ENCODE measurements at regions not wholly inside any gene's neighbourhood (a gene's known extent, or its start where the extent isn't known, plus 50 kb on each side); places are given as distances from the start of the nearest gene placed in this dataset.

- no peaks in the 10 kb centered on the region for H3K27me3 ChIP-seq (ENCODE audit: control insufficient read depth, insufficient read depth, low read length)
- H3K9me3 ChIP-seq (replicated peaks; ENCODE audit: control insufficient read depth, low read depth, low read length): no peaks in the 10 kb centered on the region
- H3K36me3 ChIP-seq (ENCODE audit: control insufficient read depth, insufficient read depth, low read length): no peaks in the 10 kb centered on the region
- DNase-seq: no peak
- peak overlapping the region; percentile 71 for H3K27ac ChIP-seq (ENCODE audit: low read length)
- no peak overlapping the region for H3K4me3 ChIP-seq (ENCODE audit: low read length)
- H3K4me1 ChIP-seq (ENCODE audit: control insufficient read depth, insufficient read depth, low read length): no peaks in the 10 kb centered on the region
Measured at GRCh38 chr7:15801041-15801440, 114.6 kb upstream of the MEOX2 start.

- H3K36me3 ChIP-seq (ENCODE audit: control insufficient read depth, insufficient read depth, low read length): no peaks in the 10 kb centered on the region
- H3K27me3 ChIP-seq (ENCODE audit: control insufficient read depth, insufficient read depth, low read length): no peaks in the 10 kb centered on the region
- peaks cover 2% of the 10 kb centered on the region for H3K4me1 ChIP-seq (ENCODE audit: control insufficient read depth, insufficient read depth, low read length)
- peak; percentile 90 for DNase-seq
- WGBS (ENCODE audit: insufficient coverage): no CpG with 5 or more reads among the region's 1 CpG
- no peak overlapping the region for H3K4me3 ChIP-seq (ENCODE audit: low read length)
- H3K9me3 ChIP-seq (replicated peaks; ENCODE audit: control insufficient read depth, low read depth, low read length): no peaks in the 10 kb centered on the region
- peak overlapping the region; percentile 74 for H3K27ac ChIP-seq (ENCODE audit: low read length)
Measured at GRCh38 chr7:15798081-15798480, 111.6 kb upstream of the MEOX2 start.

- no peak overlapping the region for H3K4me3 ChIP-seq (ENCODE audit: low read length)
- DNase-seq: peak; percentile 96
- peak overlapping the region; percentile 50 for H3K27ac ChIP-seq (ENCODE audit: low read length)
- no peaks in the 10 kb centered on the region for H3K27me3 ChIP-seq (ENCODE audit: control insufficient read depth, insufficient read depth, low read length)
- no peaks in the 10 kb centered on the region for H3K36me3 ChIP-seq (ENCODE audit: control insufficient read depth, insufficient read depth, low read length)
- WGBS (ENCODE audit: insufficient coverage): no CpG with 5 or more reads among the region's 2 CpGs
- H3K9me3 ChIP-seq (replicated peaks; ENCODE audit: control insufficient read depth, low read depth, low read length): no peaks in the 10 kb centered on the region
- peaks cover 2% of the 10 kb centered on the region for H3K4me1 ChIP-seq (ENCODE audit: control insufficient read depth, insufficient read depth, low read length)
Measured at GRCh38 chr7:15795393-15795792, 108.9 kb upstream of the MEOX2 start.

- H3K4me1 ChIP-seq (ENCODE audit: control insufficient read depth, insufficient read depth, low read length): peaks cover 2% of the 10 kb centered on the region
- no peaks in the 10 kb centered on the region for H3K36me3 ChIP-seq (ENCODE audit: control insufficient read depth, insufficient read depth, low read length)
- H3K27me3 ChIP-seq (ENCODE audit: control insufficient read depth, insufficient read depth, low read length): no peaks in the 10 kb centered on the region
- no peak overlapping the region for H3K4me3 ChIP-seq (ENCODE audit: low read length)
- peak overlapping the region; percentile 50 for H3K27ac ChIP-seq (ENCODE audit: low read length)
- DNase-seq: peak; percentile 82
- no peaks in the 10 kb centered on the region for H3K9me3 ChIP-seq (replicated peaks; ENCODE audit: control insufficient read depth, low read depth, low read length)
Measured at GRCh38 chr7:15794801-15795200, 108.3 kb upstream of the MEOX2 start.

- Histone ChIP-seq H3K4me1 (ENCODE audit: control insufficient read depth, insufficient read depth, low read length) (peaks cover 8% of the 10 kb centered on the region), H3K27me3 (ENCODE audit: control insufficient read depth, insufficient read depth, low read length) (no peaks in the 10 kb centered on the region), H3K27ac (ENCODE audit: low read length) (no peak overlapping the region), H3K9me3 (replicated peaks; ENCODE audit: control insufficient read depth, low read depth, low read length) (no peaks in the 10 kb centered on the region), H3K4me3 (ENCODE audit: low read length) (no peak overlapping the region), H3K36me3 (ENCODE audit: control insufficient read depth, insufficient read depth, low read length) (no peaks in the 10 kb centered on the region)
- WGBS (ENCODE audit: insufficient coverage): 95% methylated on average over 3 of the region's 3 CpGs
- no peak for DNase-seq
Measured at GRCh38 chr7:15784694-15785030, 98.2 kb upstream of the MEOX2 start.

- Histone ChIP-seq H3K4me1 (ENCODE audit: control insufficient read depth, insufficient read depth, low read length) (peaks cover 8% of the 10 kb centered on the region), H3K9me3 (replicated peaks; ENCODE audit: control insufficient read depth, low read depth, low read length) (no peaks in the 10 kb centered on the region), H3K27me3 (ENCODE audit: control insufficient read depth, insufficient read depth, low read length) (no peaks in the 10 kb centered on the region), H3K36me3 (ENCODE audit: control insufficient read depth, insufficient read depth, low read length) (no peaks in the 10 kb centered on the region), H3K4me3 (ENCODE audit: low read length) (no peak overlapping the region), H3K27ac (ENCODE audit: low read length) (peak overlapping the region; percentile 42)
- peak; percentile 50 for DNase-seq
- WGBS (ENCODE audit: insufficient coverage): no CpG with 5 or more reads among the region's 1 CpG
Measured at GRCh38 chr7:15783987-15784693, 97.7 kb upstream of the MEOX2 start.

- WGBS (ENCODE audit: insufficient coverage): no CpG with 5 or more reads among the region's 2 CpGs
- Histone ChIP-seq H3K9me3 (replicated peaks; ENCODE audit: control insufficient read depth, low read depth, low read length) (no peaks in the 10 kb centered on the region), H3K27me3 (ENCODE audit: control insufficient read depth, insufficient read depth, low read length) (no peaks in the 10 kb centered on the region), H3K4me1 (ENCODE audit: control insufficient read depth, insufficient read depth, low read length) (peaks cover 10% of the 10 kb centered on the region), H3K4me3 (ENCODE audit: low read length) (no peak overlapping the region), H3K27ac (ENCODE audit: low read length) (no peak overlapping the region), H3K36me3 (ENCODE audit: control insufficient read depth, insufficient read depth, low read length) (no peaks in the 10 kb centered on the region)
- DNase-seq: no peak
Measured at GRCh38 chr7:15782656-15783055, 96.2 kb upstream of the MEOX2 start.

- no peak overlapping the region for H3K27ac ChIP-seq (ENCODE audit: low read length)
- no CpG with 5 or more reads among the region's 2 CpGs for WGBS (ENCODE audit: insufficient coverage)
- peaks cover 10% of the 10 kb centered on the region for H3K4me1 ChIP-seq (ENCODE audit: control insufficient read depth, insufficient read depth, low read length)
- DNase-seq: no peak
- H3K36me3 ChIP-seq (ENCODE audit: control insufficient read depth, insufficient read depth, low read length): no peaks in the 10 kb centered on the region
- no peaks in the 10 kb centered on the region for H3K27me3 ChIP-seq (ENCODE audit: control insufficient read depth, insufficient read depth, low read length)
- H3K9me3 ChIP-seq (replicated peaks; ENCODE audit: control insufficient read depth, low read depth, low read length): no peaks in the 10 kb centered on the region
- H3K4me3 ChIP-seq (ENCODE audit: low read length): no peak overlapping the region
Measured at GRCh38 chr7:15781944-15782343, 95.5 kb upstream of the MEOX2 start.

GRCh38 chr7:15780271-15780670 lies 93.8 kb upstream of the MEOX2 start:
- no peak overlapping the region for H3K27ac ChIP-seq (ENCODE audit: low read length)
- H3K4me3 ChIP-seq (ENCODE audit: low read length): no peak overlapping the region
- H3K4me1 ChIP-seq (ENCODE audit: control insufficient read depth, insufficient read depth, low read length): peaks cover 10% of the 10 kb centered on the region
- H3K9me3 ChIP-seq (replicated peaks; ENCODE audit: control insufficient read depth, low read depth, low read length): no peaks in the 10 kb centered on the region
- peak; percentile 39 for DNase-seq
- H3K36me3 ChIP-seq (ENCODE audit: control insufficient read depth, insufficient read depth, low read length): no peaks in the 10 kb centered on the region
- WGBS (ENCODE audit: insufficient coverage): no CpG with 5 or more reads among the region's 2 CpGs
- H3K27me3 ChIP-seq (ENCODE audit: control insufficient read depth, insufficient read depth, low read length): no peaks in the 10 kb centered on the region

- Histone ChIP-seq H3K27ac (ENCODE audit: low read length) (peak overlapping the region; percentile 24), H3K36me3 (ENCODE audit: control insufficient read depth, insufficient read depth, low read length) (no peaks in the 10 kb centered on the region), H3K27me3 (ENCODE audit: control insufficient read depth, insufficient read depth, low read length) (no peaks in the 10 kb centered on the region), H3K4me1 (ENCODE audit: control insufficient read depth, insufficient read depth, low read length) (peaks cover 2% of the 10 kb centered on the region), H3K9me3 (replicated peaks; ENCODE audit: control insufficient read depth, low read depth, low read length) (no peaks in the 10 kb centered on the region), H3K4me3 (ENCODE audit: low read length) (no peak overlapping the region)
- WGBS (ENCODE audit: insufficient coverage): 8% methylated on average over 1 of the region's 2 CpGs
- DNase-seq: peak; percentile 27
Measured at GRCh38 chr7:15778191-15778590, 91.7 kb upstream of the MEOX2 start.

- peak; percentile 57 for DNase-seq
- Histone ChIP-seq H3K27me3 (ENCODE audit: control insufficient read depth, insufficient read depth, low read length) (no peaks in the 10 kb centered on the region), H3K9me3 (replicated peaks; ENCODE audit: control insufficient read depth, low read depth, low read length) (peaks cover 3% of the 10 kb centered on the region), H3K4me3 (ENCODE audit: low read length) (no peak overlapping the region), H3K36me3 (ENCODE audit: control insufficient read depth, insufficient read depth, low read length) (no peaks in the 10 kb centered on the region), H3K27ac (ENCODE audit: low read length) (peak overlapping the region; percentile 16), H3K4me1 (ENCODE audit: control insufficient read depth, insufficient read depth, low read length) (no peaks in the 10 kb centered on the region)
- 67% methylated on average over 1 of the region's 5 CpGs for WGBS (ENCODE audit: insufficient coverage)
Measured at GRCh38 chr7:15765753-15766152, 79.3 kb upstream of the MEOX2 start.

All from muscle of leg (tissue), 3 donors.